HepG2 (cell line): ENCODE measurements at regions not wholly inside any gene's neighbourhood (a gene's known extent, or its start where the extent isn't known, plus 50 kb on each side); places are given as distances from the start of the nearest gene placed in this dataset.

Source experiments
- ATAC-seq: fragments of 200-7000 bp; cut with Tn5 transposase; 3 replicates; pipeline ENCODE4 v1.9.1; 2020; ENCODE audit warnings: mild to moderate bottlenecking, moderate library complexity
- BruUV-seq: library from RNA; stranded (reverse); fragments of 400-500 nt; replicated peaks from 2 replicates; lab custom pipeline; 2021; lab: Mats Ljungman, UMichigan
- CTCF ChIA-PET: fragments of 300-600 bp; formaldehyde crosslinking; extraction: SDS; loops from one replicate; lab custom pipeline; 2021; ENCODE audit warnings: low total read pairs, inconsistent platforms, low intra/inter-chr PET ratio; lab: Yijun Ruan, JAX
- POLR2A ChIA-PET: fragments of 350-600 bp; sonication (Branson Sonifier 250); formaldehyde crosslinking; loops from one replicate; lab custom pipeline; 2020; ENCODE audit warnings: antibody characterized with exemption, inconsistent platforms; lab: Yijun Ruan, JAX
- DNase-seq: peaks from one replicate; pipeline ENCODE4 v3.0.0-alpha.2; 2015; ENCODE audit warnings: low spot score
- FAIRE-seq: peaks from 3 replicates; lab custom pipeline; 2011; peaks lifted over from hg19 to GRCh38; lab: Jason Lieb, UNC
- H2AFZ ChIP-seq: one replicate; pipeline ENCODE4 v1.6.1; 2011; ENCODE audit warnings: low read length, inconsistent platforms
- H3K27ac ChIP-seq: fragments of 300-600 bp; 3 replicates; pipeline ENCODE4 v1.8.0; 2011; ENCODE audit warnings: mixed run types, mild to moderate bottlenecking, mixed read lengths, low read length, inconsistent platforms; ENCODE audit not compliant: insufficient read depth; ENCODE audit errors: extremely low read length
- H3K27me3 ChIP-seq, 2 experiments: fragments of 200-600 bp in 1 of 2; 2 replicates in 1 of 2; 3 replicates in 1 of 2; pipeline versions ENCODE4 v1.6.0 to v1.8.0; 2011; ENCODE audit warnings: low read length in 2 of 2, mild to moderate bottlenecking in 2 of 2, moderate library complexity in 2 of 2, inconsistent platforms in 1 of 2; ENCODE audit not compliant: insufficient read depth in 2 of 2, control insufficient read depth in 1 of 2
- H3K36me3 ChIP-seq, 2 experiments: fragments of 200-600 bp in 1 of 2; replicated peaks in 1 of 2; 2 replicates in 1 of 2; 3 replicates in 1 of 2; pipeline versions ENCODE4 v1.5.1 to v1.8.0; 2011; ENCODE audit warnings: low read length in 2 of 2, inconsistent platforms in 1 of 2; ENCODE audit not compliant: insufficient read depth in 2 of 2, control insufficient read depth in 1 of 2
- H3K4me1 ChIP-seq: 2 replicates; pipeline ENCODE4 v1.5.1; 2012; ENCODE audit warnings: low read length, inconsistent platforms; ENCODE audit not compliant: insufficient read depth
- H3K4me2 ChIP-seq: 2 replicates; pipeline ENCODE4 v1.6.0; 2011; ENCODE audit warnings: low read depth, low read length, inconsistent platforms
- H3K4me3 ChIP-seq, 3 experiments: fragments of 200-600 bp in 1 of 3; sonication (generic), shearing (Covaris generic) in 1 of 3; replicated peaks in 1 of 3; 2 replicates each; pipeline ENCODE4 v1.5.1; 2011 to 2016; ENCODE audit warnings: low read length in 3 of 3, inconsistent platforms in 2 of 3, low read depth in 2 of 3, mild to moderate bottlenecking in 2 of 3, control low read depth in 1 of 3, mixed read lengths in 1 of 3; ENCODE audit not compliant: insufficient read depth in 1 of 3
- H3K79me2 ChIP-seq: one replicate; pipeline ENCODE4 v1.6.1; 2011; ENCODE audit warnings: low read length, inconsistent platforms; ENCODE audit not compliant: insufficient read depth
- H3K9ac ChIP-seq: 2 replicates; pipeline ENCODE4 v1.6.0; 2011; ENCODE audit warnings: mild to moderate bottlenecking, low read depth, low read length, inconsistent platforms; ENCODE audit not compliant: insufficient read depth
- H3K9me3 ChIP-seq: 2 replicates; pipeline ENCODE4 v1.5.1; 2012; ENCODE audit warnings: mild to moderate bottlenecking, low read length
- H4K20me1 ChIP-seq: 2 replicates; pipeline ENCODE4 v1.6.0; 2011; ENCODE audit warnings: inconsistent platforms, mild to moderate bottlenecking, low read length, moderate library complexity; ENCODE audit not compliant: insufficient read depth
- ARID2 ChIP-seq: sonication (generic); formaldehyde crosslinking; IDR thresholded peaks from 2 replicates; pipeline ENCODE4 v1.8.1; 2022; ENCODE audit warnings: mild to moderate bottlenecking, missing genetic modification reagents, borderline replicate concordance
- MYNN ChIP-seq: sonication (generic); formaldehyde crosslinking; IDR thresholded peaks from 2 replicates; pipeline ENCODE4 v1.4.0; 2020; ENCODE audit warnings: mild to moderate bottlenecking, low read depth, missing genetic modification reagents
- RBM22 ChIP-seq: fragments of 200-400 bp; formaldehyde crosslinking; optimal IDR thresholded peaks from 2 replicates; pipeline ENCODE3; 2017; ENCODE audit warnings: mild to moderate bottlenecking, low read length, moderate library complexity
- SCMH1 ChIP-seq: sonication (generic); formaldehyde crosslinking; IDR thresholded peaks from 2 replicates; pipeline ENCODE4 v1.9.0; 2021; ENCODE audit warnings: missing genetic modification reagents, mild to moderate bottlenecking, borderline replicate concordance
- SP140L ChIP-seq: sonication (generic); formaldehyde crosslinking; IDR thresholded peaks from 2 replicates; pipeline ENCODE4 v1.4.0; 2020; ENCODE audit warnings: missing genetic modification reagents, borderline replicate concordance
- ZFP90 ChIP-seq: sonication (generic); formaldehyde crosslinking; IDR thresholded peaks from 2 replicates; pipeline ENCODE4 v1.8.0; 2022; ENCODE audit warnings: missing genetic modification reagents, mild to moderate bottlenecking, inconsistent platforms, borderline replicate concordance
- ZSCAN25 ChIP-seq: sonication (generic); formaldehyde crosslinking; IDR thresholded peaks from 2 replicates; pipeline ENCODE4 v1.8.0; 2022; ENCODE audit warnings: mild to moderate bottlenecking, missing genetic modification reagents
- ZSCAN30 ChIP-seq: sonication (generic); formaldehyde crosslinking; IDR thresholded peaks from 2 replicates; pipeline ENCODE4 v1.5.0; 2020; ENCODE audit warnings: mild to moderate bottlenecking, missing genetic modification reagents
- WGBS: methylation state at CpG from one replicate; pipeline ENCODE4 v1.1.6; 2017; ENCODE audit warnings: low lambda C conversion rate; 5-methylcytosine and 5-hydroxymethylcytosine counted together
- in situ Hi-C: cut with HindIII; loops from 2 replicates; pipeline ENCODE4 v1.10.0; 2017; ENCODE audit warnings: low pct_unique_long_range_greater_than_20kb; ENCODE audit not compliant: extremely low pct_ligation_motif_present
- intact Hi-C: fragments of 100-400 bp; cut with micrococcal nuclease; formaldehyde crosslinking; loops from one replicate; pipeline ENCODE4 v1.10.0; 2022; ENCODE audit not compliant: unreplicated experiment
- TF ChIP-seq, protein P1 (sequence below): sonication (generic); formaldehyde crosslinking; IDR thresholded peaks from 2 replicates; pipeline ENCODE4 v1.4.0; 2020; ENCODE audit warnings: mild to moderate bottlenecking, missing genetic modification reagents

DNA sequence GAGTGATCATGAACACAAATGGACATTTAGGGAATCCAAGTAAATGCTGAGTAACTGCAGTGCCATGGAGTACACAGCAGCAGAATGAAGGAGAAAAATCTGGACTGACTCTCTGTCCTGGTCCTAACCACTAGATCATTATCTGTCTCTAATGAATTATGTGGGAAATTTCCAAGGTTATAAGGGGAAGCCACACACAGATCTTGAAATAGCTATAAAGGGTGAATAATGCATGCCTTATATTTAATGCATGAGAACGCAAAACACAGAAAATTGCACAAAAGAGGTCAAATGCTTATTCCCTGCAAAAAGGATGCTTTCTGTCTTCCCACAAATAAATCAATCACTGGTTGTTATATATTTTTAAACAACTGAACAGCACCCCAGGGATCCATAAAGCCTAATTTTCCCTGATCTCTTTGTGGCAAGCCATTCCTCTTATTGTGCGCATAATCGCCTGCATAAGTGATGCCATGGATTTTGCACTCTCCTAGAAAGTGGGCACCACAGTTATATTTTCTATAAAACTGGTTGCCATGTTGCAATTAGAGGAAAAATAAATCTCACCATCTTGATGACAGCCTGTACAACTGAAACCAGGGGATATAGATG, 201.8 kb downstream of the XPNPEP1 start:
- POLR2A ChIA-PET = no interaction called here
- intact Hi-C loops = no loop called here
- no peak for FAIRE-seq
- CTCF ChIA-PET = no interaction called here
- no peak for ATAC-seq
- Histone ChIP-seq H3K4me3 (no peak overlapping the region), H3K4me2 (no peak overlapping the region), H4K20me1 (no peaks in the 10 kb centered on the region)
- WGBS = 87% methylated on average over 3 of the region's 3 CpGs
- DNase-seq = no peak
- TF ChIP-seq SP140L = no peak
- TF ChIP-seq ZFP90 (CRISPR knock-in tag) = no peak
- TF ChIP-seq ZSCAN25 (CRISPR knock-in tag) = no peak
- TF ChIP-seq RBM22 = no peak
- TF ChIP-seq MYNN (CRISPR knock-in tag) = no peak
- TF ChIP-seq, protein P1, sequence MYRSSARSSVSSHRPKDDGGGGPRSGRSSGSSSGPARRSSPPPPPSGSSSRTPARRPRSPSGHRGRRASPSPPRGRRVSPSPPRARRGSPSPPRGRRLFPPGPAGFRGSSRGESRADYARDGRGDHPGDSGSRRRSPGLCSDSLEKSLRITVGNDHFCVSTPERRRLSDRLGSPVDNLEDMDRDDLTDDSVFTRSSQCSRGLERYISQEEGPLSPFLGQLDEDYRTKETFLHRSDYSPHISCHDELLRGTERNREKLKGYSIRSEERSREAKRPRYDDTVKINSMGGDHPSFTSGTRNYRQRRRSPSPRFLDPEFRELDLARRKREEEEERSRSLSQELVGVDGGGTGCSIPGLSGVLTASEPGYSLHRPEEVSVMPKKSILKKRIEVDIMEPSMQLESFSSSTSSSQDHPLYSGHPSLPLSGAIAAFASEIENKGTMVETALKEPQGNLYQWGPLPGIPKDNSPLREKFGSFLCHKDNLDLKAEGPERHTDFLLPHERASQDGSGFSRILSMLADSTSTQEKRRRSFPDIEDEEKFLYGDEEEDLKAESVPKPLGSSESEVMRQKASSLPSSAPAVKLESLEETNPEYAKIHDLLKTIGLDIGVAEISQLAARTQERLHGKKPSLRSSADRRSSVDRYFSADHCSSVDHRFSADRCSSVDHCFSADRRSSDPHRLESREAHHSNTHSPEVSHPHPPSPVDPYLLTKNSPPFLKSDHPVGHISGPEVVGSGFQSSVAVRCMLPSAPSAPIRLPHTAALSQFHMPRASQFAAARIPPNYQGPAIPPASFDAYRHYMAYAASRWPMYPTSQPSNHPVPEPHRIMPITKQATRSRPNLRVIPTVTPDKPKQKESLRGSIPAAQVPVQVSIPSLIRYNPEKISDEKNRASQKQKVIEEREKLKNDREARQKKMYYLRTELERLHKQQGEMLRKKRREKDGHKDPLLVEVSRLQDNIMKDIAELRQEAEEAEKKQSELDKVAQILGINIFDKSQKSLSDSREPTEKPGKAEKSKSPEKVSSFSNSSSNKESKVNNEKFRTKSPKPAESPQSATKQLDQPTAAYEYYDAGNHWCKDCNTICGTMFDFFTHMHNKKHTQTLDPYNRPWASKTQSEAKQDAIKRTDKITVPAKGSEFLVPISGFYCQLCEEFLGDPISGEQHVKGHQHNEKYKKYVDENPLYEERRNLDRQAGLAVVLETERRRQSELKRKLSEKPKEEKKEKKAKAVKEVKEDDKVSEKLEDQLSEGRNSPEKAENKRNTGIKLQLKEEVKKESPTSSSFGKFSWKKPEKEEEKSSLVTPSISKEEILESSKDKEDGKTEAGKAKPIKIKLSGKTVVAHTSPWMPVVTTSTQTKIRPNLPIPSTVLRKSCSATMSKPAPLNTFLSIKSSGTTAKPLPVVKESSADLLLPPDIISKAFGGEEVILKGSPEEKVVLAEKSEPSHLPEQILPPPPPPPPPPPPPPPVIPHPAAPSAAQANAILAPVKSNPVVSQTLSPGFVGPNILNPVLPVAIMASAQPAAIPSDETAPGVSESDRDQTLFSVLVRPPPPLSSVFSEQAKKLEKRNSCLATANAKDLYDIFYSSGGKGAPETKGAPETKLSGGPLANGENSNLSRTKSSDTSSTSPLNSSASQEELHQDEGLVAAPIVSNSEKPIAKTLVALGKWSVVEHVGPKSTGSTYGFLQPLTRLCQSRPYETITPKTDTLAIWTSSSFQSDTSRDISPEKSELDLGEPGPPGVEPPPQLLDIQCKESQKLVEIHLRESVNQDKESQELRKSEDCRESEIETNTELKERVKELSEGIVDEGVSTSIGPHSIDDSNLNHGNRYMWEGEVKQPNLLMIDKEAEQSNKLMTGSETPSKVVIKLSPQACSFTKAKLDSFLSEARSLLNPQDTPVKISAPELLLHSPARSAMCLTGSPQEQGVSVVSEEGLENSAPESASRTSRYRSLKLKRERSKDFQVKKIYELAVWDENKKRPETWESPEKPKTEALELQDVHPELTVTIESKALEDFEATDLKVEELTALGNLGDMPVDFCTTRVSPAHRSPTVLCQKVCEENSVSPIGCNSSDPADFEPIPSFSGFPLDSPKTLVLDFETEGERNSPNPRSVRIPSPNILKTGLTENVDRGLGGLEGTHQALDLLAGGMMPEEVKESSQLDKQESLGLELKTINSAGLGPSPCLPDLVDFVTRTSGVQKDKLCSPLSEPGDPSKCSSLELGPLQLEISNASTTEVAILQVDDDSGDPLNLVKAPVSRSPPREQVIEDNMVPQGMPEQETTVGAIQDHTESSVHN (CRISPR knock-in tag) = no peak
- TF ChIP-seq ZSCAN30 (CRISPR knock-in tag) = no peak
- TF ChIP-seq ARID2 = no peak
- no peak for TF ChIP-seq SCMH1 (CRISPR knock-in tag)
- TF ChIP-seq, all 625 proteins: peak for 0
- no TSS peak for BruUV-seq
- no peaks in the 10 kb centered on the region for H3K79me2 ChIP-seq
- no peaks in the 10 kb centered on the region for H3K27me3 ChIP-seq
- no peak overlapping the region for H3K9ac ChIP-seq
- no peaks in the 10 kb centered on the region for H3K4me1 ChIP-seq
- H3K36me3 ChIP-seq = no peaks in the 10 kb centered on the region
- in situ Hi-C loops = no loop called here
- H3K27ac ChIP-seq = no peak overlapping the region
- H3K9me3 ChIP-seq = no peaks in the 10 kb centered on the region
- H2AFZ ChIP-seq = no peak overlapping the region
